HepG2 (cell line): ENCODE measurements at regions not wholly inside any gene's neighbourhood (a gene's known extent, or its start where the extent isn't known, plus 50 kb on each side); places are given as distances from the start of the nearest gene placed in this dataset.

Source experiments
- ARNTL ChIP-seq: sonication (generic); formaldehyde crosslinking; IDR thresholded peaks from 2 replicates; pipeline ENCODE4 v1.4.0; 2020; ENCODE audit warnings: mild to moderate bottlenecking, missing genetic modification reagents
- ASH2L ChIP-seq: fragments of 300-600, 200-600 bp; sonication (generic); IDR thresholded peaks from 2 replicates; pipeline ENCODE4 v1.7.0; 2017; ENCODE audit warnings: low read depth, mild to moderate bottlenecking, moderate library complexity, mixed read lengths, low read length; ENCODE audit not compliant: insufficient read length
- CTCF ChIP-seq: sonication (generic); formaldehyde crosslinking; IDR thresholded peaks from 2 replicates; pipeline ENCODE4 v1.5.0; 2020; ENCODE audit warnings: mild to moderate bottlenecking, missing genetic modification reagents, moderate library complexity
- MAX ChIP-seq: IDR thresholded peaks from 2 replicates; pipeline ENCODE4 v1.6.1; 2012; ENCODE audit warnings: inconsistent platforms
- POLR2AphosphoS5 ChIP-seq: IDR thresholded peaks from 2 replicates; pipeline ENCODE4 v1.6.1; 2012; ENCODE audit warnings: low read depth, low read length
- SOX13 ChIP-seq, 3 experiments: fragments of 450-650 bp in 1 of 3; sonication (generic) in 1 of 3; formaldehyde crosslinking in 1 of 3; IDR thresholded peaks in 2 of 3; conservative IDR thresholded peaks in 1 of 3; 2 replicates each; pipeline versions ENCODE4 v1.5.0 to v1.6.1; 2016 to 2020; ENCODE audit warnings: antibody characterized with exemption in 1 of 3, mild to moderate bottlenecking in 1 of 3, missing compliant biosample characterization in 1 of 3, missing genetic modification reagents in 1 of 3, moderate library complexity in 1 of 3
- THAP8 ChIP-seq: sonication (generic); formaldehyde crosslinking; IDR thresholded peaks from 2 replicates; pipeline ENCODE4 v1.5.1; 2020; ENCODE audit warnings: missing genetic modification reagents, mild to moderate bottlenecking, borderline replicate concordance
- ZBTB44 ChIP-seq: sonication (generic); formaldehyde crosslinking; IDR thresholded peaks from 2 replicates; pipeline ENCODE4 v1.4.0; 2020; ENCODE audit warnings: missing genetic modification reagents
- ZNF329 ChIP-seq: sonication (generic); formaldehyde crosslinking; IDR thresholded peaks from 2 replicates; pipeline ENCODE4 v1.9.0; 2021; ENCODE audit warnings: low read depth, mild to moderate bottlenecking, missing genetic modification reagents

- no peak for TF ChIP-seq THAP8 (CRISPR knock-in tag)
- no peak for TF ChIP-seq ZNF329 (CRISPR knock-in tag)
- no peak for TF ChIP-seq MAX
- no peak for TF ChIP-seq CTCF
- TF ChIP-seq ZBTB44 (CRISPR knock-in tag): no peak
- no peak for TF ChIP-seq POLR2AphosphoS5
- no peak for TF ChIP-seq SOX13 (IDR thresholded peaks at IDR 0.05)
- TF ChIP-seq SOX13 (CRISPR knock-in tag; conservative IDR thresholded peaks at IDR 0.05 in 1 of 2, IDR thresholded peaks at IDR 0.05 in 1 of 2): no peak
- no peak for TF ChIP-seq ARNTL (CRISPR knock-in tag)
- no peak for TF ChIP-seq ASH2L
These were observed 51.3 kb upstream of the FAM3C start for GRCh38 chr7:121447243-121447910.
